Endodermal cell (in vitro differentiated cells): ENCODE measurements at regions not wholly inside any gene's neighbourhood (a gene's known extent, or its start where the extent isn't known, plus 50 kb on each side); places are given as distances from the start of the nearest gene placed in this dataset.

Source experiments
- DNase-seq: peaks from one replicate; pipeline ENCODE4 v3.0.0-alpha.2; 2017
- H3K27ac ChIP-seq: 2 replicates; pipeline ENCODE4 v1.5.1; 2013; ENCODE audit warnings: mild to moderate bottlenecking, low read depth, low read length, moderate library complexity
- H3K27me3 ChIP-seq: 2 replicates; pipeline ENCODE4 v1.6.1; 2013; ENCODE audit warnings: mild to moderate bottlenecking, low read length, moderate library complexity; ENCODE audit not compliant: insufficient read depth, control insufficient read depth, poor library complexity, severe bottlenecking
- H3K36me3 ChIP-seq: 2 replicates; pipeline ENCODE4 v1.7.0; 2013; ENCODE audit warnings: mild to moderate bottlenecking, low read length, moderate library complexity; ENCODE audit not compliant: control insufficient read depth, insufficient read depth
- H3K4me1 ChIP-seq: one replicate; pipeline ENCODE4 v1.7.0; 2013; ENCODE audit warnings: low read length; ENCODE audit not compliant: control insufficient read depth, insufficient read depth
- H3K4me3 ChIP-seq: 2 replicates; pipeline ENCODE4 v1.5.1; 2013; ENCODE audit warnings: mild to moderate bottlenecking, low read length, moderate library complexity
- H3K9ac ChIP-seq: 2 replicates; pipeline ENCODE4 v1.6.1; 2013; ENCODE audit warnings: mild to moderate bottlenecking, low read length, moderate library complexity; ENCODE audit not compliant: poor library complexity, severe bottlenecking; ENCODE audit errors: extremely low read depth
- H3K9me3 ChIP-seq: 2 replicates; pipeline ENCODE4 v1.6.1; 2013; ENCODE audit warnings: mild to moderate bottlenecking, low read length, moderate library complexity; ENCODE audit not compliant: control insufficient read depth
- H3K27ac Mint-ChIP-seq: 2 replicates; pipeline ENCODE4 v1.8.0; 2020; ENCODE audit warnings: mixed read lengths
- H3K27me3 Mint-ChIP-seq: 2 replicates; pipeline ENCODE4 v1.8.0; 2021; ENCODE audit warnings: mild to moderate bottlenecking, mixed read lengths; ENCODE audit not compliant: insufficient read depth
- H3K36me3 Mint-ChIP-seq: 2 replicates; pipeline ENCODE4 v1.8.0; 2020; ENCODE audit warnings: low read depth, mixed read lengths
- H3K4me1 Mint-ChIP-seq: 2 replicates; pipeline ENCODE4 v1.8.0; 2020; ENCODE audit warnings: mixed read lengths
- H3K4me3 Mint-ChIP-seq: 2 replicates; pipeline ENCODE4 v1.8.0; 2020; ENCODE audit warnings: mild to moderate bottlenecking, moderate library complexity, mixed read lengths
- H3K9me3 Mint-ChIP-seq: 2 replicates; pipeline ENCODE4 v1.8.0; 2020; ENCODE audit warnings: mild to moderate bottlenecking, mixed read lengths
- CTCF ChIP-seq: fragments of 200-600 bp; sonication (generic); conservative IDR thresholded peaks from 2 replicates; pipeline ENCODE4 v1.5.0; 2021; ENCODE audit warnings: antibody characterized with exemption, mild to moderate bottlenecking
- WGBS, 2 experiments: methylation state at CpG; one replicate each; pipeline versions ENCODE4 v1.1.5 to v1.1.7; 2013; ENCODE audit warnings: missing lambda C conversion rate in 2 of 2, mixed read lengths in 1 of 2; ENCODE audit not compliant: insufficient coverage in 1 of 2, insufficient read length in 1 of 2; 5-methylcytosine and 5-hydroxymethylcytosine counted together

GRCh38 chr5:143533978-143534760 lies 130.7 kb upstream of the NR3C1 start:
- TF ChIP-seq CTCF = no peak
- Histone ChIP-seq H3K9ac (no peak overlapping the region), H3K9me3 (peaks cover 8% of the 10 kb centered on the region), H3K4me1 (no peaks in the 10 kb centered on the region), H3K36me3 (no peaks in the 10 kb centered on the region), H3K4me3 (no peak overlapping the region), H3K27me3 (no peaks in the 10 kb centered on the region), H3K27ac (no peak overlapping the region)
- no peak overlapping the region for H3K27ac Mint-ChIP-seq
- no peaks in the 10 kb centered on the region for H3K36me3 Mint-ChIP-seq
- H3K27me3 Mint-ChIP-seq = no peaks in the 10 kb centered on the region
- WGBS, 2 experiments = 90 to 100% methylated on average over 3 of the region's 3 CpGs
- H3K4me3 Mint-ChIP-seq = no peak overlapping the region
- no peaks in the 10 kb centered on the region for H3K4me1 Mint-ChIP-seq
- DNase-seq = no peak
- H3K9me3 Mint-ChIP-seq = peaks cover 6% of the 10 kb centered on the region

DNA sequence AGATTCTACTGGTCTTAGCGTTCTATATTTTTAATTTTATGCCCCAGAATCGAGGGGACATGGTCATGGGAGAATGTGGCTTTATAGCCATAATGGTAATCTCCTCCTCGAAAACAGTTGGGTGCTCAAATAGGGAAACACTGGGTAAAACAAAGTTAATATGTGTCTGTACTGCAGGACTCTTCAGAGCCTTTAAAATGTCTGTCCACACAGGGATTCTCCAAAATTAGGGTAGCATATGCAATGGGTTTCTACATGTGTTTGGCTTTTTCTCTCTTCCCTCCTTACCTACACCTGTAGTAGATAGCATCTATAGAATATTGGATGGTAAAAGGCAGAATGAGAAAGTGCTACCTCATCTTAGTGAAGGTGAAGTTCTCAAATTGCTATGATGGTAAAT lies 130.0 kb upstream of the NR3C1 start:
- no peaks in the 10 kb centered on the region for H3K27me3 ChIP-seq
- H3K27ac ChIP-seq = no peak overlapping the region
- H3K27me3 Mint-ChIP-seq = no peaks in the 10 kb centered on the region
- no peak overlapping the region for H3K27ac Mint-ChIP-seq
- WGBS, 2 experiments = 83 to 87% methylated on average over 3 of the region's 3 CpGs
- TF ChIP-seq CTCF = no peak
- peaks cover 3% of the 10 kb centered on the region for H3K9me3 Mint-ChIP-seq
- no peaks in the 10 kb centered on the region for H3K4me1 Mint-ChIP-seq
- no peaks in the 10 kb centered on the region for H3K4me1 ChIP-seq
- DNase-seq = no peak
- no peaks in the 10 kb centered on the region for H3K36me3 ChIP-seq
- H3K9ac ChIP-seq = no peak overlapping the region
- no peak overlapping the region for H3K4me3 ChIP-seq
- H3K36me3 Mint-ChIP-seq = no peaks in the 10 kb centered on the region
- H3K4me3 Mint-ChIP-seq = no peak overlapping the region
- peaks cover 4% of the 10 kb centered on the region for H3K9me3 ChIP-seq

DNA sequence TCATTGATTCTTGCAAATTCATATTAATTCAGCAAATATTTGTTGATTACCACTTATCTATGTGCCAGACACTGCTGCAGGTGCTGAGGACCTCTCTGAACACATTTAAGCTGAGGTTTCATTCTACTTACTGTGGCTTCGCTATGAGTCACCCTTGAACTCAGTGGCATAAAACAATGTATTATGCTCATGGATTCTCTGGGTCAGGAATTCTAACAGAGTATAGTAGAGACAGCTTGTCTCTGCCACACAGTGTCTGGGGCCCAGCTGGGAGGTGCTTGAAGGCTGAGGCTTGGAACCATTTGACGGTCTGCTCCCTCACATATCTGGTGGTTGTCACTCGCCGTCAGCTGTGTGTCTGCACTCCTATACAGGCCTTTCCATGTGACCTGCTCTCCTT lies 124.3 kb upstream of the NR3C1 start:
- H3K9me3 Mint-ChIP-seq = peaks cover 3% of the 10 kb centered on the region
- no peak for DNase-seq
- no peak overlapping the region for H3K27ac ChIP-seq
- no peak overlapping the region for H3K4me3 ChIP-seq
- no peaks in the 10 kb centered on the region for H3K27me3 ChIP-seq
- H3K27me3 Mint-ChIP-seq = no peaks in the 10 kb centered on the region
- no peaks in the 10 kb centered on the region for H3K36me3 ChIP-seq
- peaks cover 6% of the 10 kb centered on the region for H3K4me1 Mint-ChIP-seq
- H3K36me3 Mint-ChIP-seq = no peaks in the 10 kb centered on the region
- no peak overlapping the region for H3K9ac ChIP-seq
- H3K4me3 Mint-ChIP-seq = no peak overlapping the region
- no peak overlapping the region for H3K27ac Mint-ChIP-seq
- 90 to 93% methylated on average over 4 of the region's 4 CpGs for WGBS, 2 experiments
- no peak for TF ChIP-seq CTCF
- peaks cover 4% of the 10 kb centered on the region for H3K9me3 ChIP-seq
- no peaks in the 10 kb centered on the region for H3K4me1 ChIP-seq
